NCI-H1436 (cell line): ENCODE measurements at regions not wholly inside any gene's neighbourhood (a gene's known extent, or its start where the extent isn't known, plus 50 kb on each side); places are given as distances from the start of the nearest gene placed in this dataset.

ENCODE experiments used
- DNase-seq: peaks from one replicate; lab custom pipeline; 2025; lab: John Stamatoyannopoulos, UW

GRCh38 chr17:15039366-15039765 is 225.8 kb downstream of the PMP22 start:
- no peak for DNase-seq

DNA sequence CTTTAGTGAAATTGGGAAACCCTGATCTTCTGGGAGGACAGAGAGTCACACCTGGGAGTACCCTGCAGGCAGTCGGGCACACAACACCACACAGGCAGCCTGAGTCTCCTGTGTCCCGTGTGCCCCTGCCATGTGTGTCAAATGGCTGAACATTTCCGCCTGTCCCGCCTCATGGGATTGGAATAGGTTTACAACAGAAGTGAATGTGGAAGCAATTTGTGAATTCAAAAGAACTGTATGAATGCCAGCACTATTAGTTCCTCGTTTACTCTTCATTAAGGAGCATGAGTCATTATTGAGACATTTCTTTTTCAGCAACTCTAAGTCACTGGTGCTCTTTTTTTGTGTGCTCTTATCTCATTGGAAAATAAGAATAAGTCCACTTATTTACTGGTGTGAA is 226.5 kb downstream of the PMP22 start:
- no peak for DNase-seq

GRCh38 chr17:15036238-15036637 is 228.9 kb downstream of the PMP22 start:
- no peak for DNase-seq

- DNase-seq, result no peak
Observed at GRCh38 chr17:15031975-15032374, 233.2 kb downstream of the PMP22 start.

GRCh38 chr17:15029469-15029868 is 235.7 kb downstream of the PMP22 start:
- no peak for DNase-seq

- DNase-seq, result no peak
Observed at GRCh38 chr17:15027853-15028252, 237.3 kb downstream of the PMP22 start.

- no peak for DNase-seq
Observed at GRCh38 chr17:15026088-15026487, 239.0 kb downstream of the PMP22 start.

DNA sequence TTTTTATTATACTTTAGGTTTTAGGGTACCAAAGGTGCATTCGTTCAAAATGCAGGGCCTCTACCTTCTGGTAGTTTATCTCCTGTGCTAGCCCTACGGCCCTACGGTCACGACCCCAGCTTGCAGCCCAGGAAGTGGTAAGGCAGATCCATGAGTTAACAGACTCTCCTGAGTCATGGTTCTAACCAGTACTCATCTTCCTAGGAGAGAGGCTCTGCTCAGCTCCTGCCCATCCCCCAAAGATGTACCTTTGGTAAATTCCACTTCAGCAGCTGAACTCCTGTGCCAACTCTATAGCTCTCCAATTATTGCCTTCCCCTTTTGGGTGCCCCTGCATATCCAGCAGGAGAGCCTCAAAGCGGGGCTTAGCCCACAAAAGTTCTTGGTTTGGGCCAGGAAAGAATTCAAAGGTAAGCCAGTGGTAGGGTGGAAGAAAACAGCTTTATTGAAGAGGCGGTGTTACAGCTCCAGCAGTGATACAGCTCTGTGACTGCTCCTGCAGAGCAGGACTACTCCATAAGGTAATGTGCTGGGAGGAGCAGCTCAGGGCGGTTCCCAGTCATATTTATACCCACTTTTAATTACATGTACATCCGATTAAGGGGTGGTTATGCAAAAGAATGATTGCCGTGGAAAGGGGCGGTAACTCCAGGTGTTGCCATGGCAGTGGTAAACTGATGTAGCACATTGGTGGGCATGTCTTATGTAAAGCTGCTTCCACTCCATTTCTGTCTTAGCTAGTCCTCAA is 241.4 kb downstream of the PMP22 start:
- no peak for DNase-seq

GRCh38 chr17:15019158-15019557 is 246.0 kb downstream of the PMP22 start:
- DNase-seq, result no peak

GRCh38 chr17:15012351-15012980 is 252.7 kb downstream of the PMP22 start:
- DNase-seq, result no peak

DNA sequence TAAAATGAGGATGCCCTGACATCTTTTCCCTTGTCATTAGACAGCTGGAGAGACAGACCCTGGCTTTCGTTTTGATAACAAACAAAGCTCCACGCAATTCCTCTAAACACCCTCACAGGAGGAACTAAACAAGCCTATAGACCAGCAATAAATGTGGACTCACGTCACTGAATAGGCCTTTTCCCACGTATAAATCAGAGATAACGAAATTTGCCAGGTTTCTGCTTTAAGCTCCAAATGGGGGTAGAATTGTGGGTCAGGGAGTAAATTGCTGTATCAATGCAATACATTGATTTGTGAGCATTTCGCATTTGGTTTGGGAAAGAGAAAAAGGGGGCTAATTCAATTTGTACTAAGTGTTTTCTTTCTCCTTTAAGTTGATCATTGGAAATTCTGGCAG is 256.0 kb downstream of the PMP22 start:
- DNase-seq, result no peak

DNA sequence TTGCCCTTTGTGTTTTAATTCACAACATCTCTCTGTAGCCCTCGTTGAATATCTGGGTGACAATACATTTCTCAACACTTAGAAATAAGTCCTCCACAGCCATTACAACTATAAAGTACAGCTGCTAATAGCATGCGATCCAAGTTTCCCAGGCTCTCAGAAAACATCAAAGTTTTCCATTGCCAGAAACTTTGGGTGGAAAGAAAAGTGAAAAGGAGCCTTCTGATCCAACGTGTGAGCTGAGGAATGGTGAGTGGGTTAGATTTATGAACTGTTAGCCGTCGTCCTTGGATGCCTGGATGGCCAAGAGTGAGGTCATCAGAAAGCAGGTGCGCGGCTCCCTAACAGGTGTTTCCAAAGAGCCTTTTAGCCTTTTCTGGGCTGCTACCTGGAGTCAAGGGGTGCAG is 258.0 kb downstream of the PMP22 start:
- DNase-seq, result no peak

DNA sequence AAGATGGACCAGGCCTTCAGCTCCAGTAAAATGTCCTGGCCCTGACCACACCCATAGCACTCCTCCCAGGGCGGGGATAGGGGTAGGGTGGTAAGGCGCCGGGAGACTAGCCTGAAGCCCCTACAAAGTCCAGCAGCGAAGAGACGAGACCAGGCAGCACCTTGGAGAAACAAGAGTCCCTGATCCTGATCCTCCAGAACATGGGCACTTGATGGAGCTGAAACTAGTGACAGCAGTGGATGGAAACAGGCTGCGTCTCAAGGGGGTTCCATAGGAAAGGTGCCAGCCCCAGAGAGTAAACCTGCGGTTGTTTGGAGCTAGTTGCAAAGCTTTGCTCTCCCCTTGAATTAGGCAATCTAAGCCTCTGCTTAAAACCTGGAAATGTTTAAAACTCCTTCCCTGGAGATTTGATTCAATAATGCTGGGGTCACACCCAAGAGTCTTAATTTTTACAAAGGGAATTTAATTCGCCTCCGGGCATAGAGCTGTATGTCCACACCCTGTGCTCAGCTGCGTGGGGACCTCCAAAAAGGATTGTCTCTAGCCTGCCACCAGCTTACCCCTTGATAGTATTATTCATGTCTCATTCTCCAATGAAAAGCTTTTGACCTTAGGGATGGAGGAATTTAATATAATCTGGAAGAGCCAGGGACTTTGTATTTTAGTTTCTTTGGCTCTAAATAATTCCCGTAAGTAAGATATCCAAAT is 258.6 kb downstream of the PMP22 start:
- DNase-seq, result no peak

DNA sequence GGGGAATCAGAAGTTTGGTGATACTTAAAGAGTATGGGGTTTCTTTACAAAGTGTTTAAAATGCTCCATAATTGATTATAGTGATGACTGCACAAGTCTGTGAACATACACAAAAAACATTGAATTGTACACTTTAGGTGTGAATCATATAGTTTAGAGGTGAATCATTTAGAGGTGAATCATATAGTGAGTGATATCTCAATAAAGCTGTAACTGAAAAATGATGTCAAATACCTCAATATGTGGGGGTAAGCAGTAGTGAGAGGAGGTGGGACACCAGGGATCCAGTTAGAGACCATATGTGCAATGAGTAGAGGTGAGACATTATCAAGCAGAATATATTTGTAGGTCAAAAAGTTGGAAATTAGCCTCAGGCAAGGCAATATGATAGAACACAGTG is 264.5 kb downstream of the PMP22 start:
- DNase-seq, result no peak

GRCh38 chr17:14997290-14997689 is 267.8 kb downstream of the PMP22 start:
- no peak for DNase-seq

GRCh38 chr17:14986127-14986526 is 279.0 kb downstream of the PMP22 start:
- no peak for DNase-seq

GRCh38 chr17:14972844-14973243 is 292.3 kb downstream of the PMP22 start:
- no peak for DNase-seq

DNA sequence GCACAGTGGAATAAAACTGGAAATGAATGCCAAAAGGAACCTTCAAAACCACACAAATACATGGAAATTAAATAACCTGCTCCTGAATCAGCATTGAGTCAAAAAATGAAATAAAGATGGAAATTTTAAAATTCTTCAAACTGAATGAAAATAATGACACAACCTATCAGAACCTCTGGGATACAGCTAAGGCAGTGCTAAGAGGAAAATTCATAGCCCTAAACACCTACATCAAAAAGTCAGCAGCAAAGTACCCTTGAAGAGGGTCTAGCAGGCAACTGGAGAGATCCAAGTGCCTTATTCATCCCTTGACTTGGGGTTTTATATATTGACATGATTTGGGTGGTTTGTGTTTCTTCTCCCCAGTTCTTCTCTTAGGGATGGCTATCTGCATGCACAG is 294.1 kb downstream of the PMP22 start:
- DNase-seq, result no peak

GRCh38 chr17:14959106-14959648 is 305.9 kb downstream of the PMP22 start:
- DNase-seq, result no peak

GRCh38 chr17:14953405-14953804 is 311.7 kb downstream of the PMP22 start:
- no peak for DNase-seq

DNA sequence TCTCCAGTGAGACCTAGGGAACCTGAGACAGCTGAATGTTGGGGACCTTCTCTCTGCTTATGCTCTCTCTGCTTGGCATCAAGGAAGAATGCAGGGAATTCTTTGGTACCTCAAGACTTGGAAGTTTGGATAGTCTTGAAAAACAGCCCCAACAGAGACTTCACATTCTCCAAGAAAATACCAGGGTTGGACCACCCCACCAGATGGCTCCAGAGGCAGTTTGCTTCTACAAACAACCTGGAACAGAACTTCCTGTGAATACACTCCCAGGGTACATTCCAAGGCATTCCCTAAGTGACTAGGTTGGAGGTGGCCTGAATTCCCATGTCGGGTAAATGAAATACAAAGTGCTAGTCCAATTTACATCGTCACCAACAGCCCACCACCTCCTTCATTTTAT is 314.4 kb downstream of the PMP22 start:
- no peak for DNase-seq

- no peak for DNase-seq
Observed at GRCh38 chr17:14950216-14950615, 314.9 kb downstream of the PMP22 start.

DNA sequence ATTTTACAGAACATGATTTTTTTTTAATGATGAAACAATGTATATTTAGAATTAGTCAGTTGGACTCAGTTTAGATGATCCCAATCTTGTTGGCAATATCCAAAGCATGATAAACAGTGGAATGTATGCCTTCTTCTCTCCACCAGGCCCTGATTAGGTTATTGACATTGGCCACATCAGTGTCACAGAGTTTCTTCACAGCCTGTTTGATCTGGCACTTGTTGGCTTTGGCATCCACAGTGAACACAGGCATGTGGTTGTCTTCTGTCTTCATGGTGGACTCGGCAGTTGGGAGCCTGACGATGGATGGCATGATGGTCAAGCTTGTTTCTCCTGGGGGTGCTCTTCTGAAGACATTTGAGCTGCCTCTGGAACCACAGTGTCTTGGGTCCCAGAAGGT is 317.5 kb downstream of the PMP22 start:
- no peak for DNase-seq
